BJ (cell line): ENCODE measurements at regions not wholly inside any gene's neighbourhood (a gene's known extent, or its start where the extent isn't known, plus 50 kb on each side); places are given as distances from the start of the nearest gene placed in this dataset.
A peak's percentile ranks its signal among the peaks of the same experiment; 100 is the strongest.

Experiments used
- CTCF ChIA-PET: fragments of 350-600 bp; formaldehyde crosslinking; extraction: SDS; loops from one replicate; lab custom pipeline; 2021; ENCODE audit warnings: antibody characterized with exemption, inconsistent platforms; lab: Yijun Ruan, JAX
- POLR2A ChIA-PET: fragments of 300-600 bp; sonication (Branson Sonifier 250); formaldehyde crosslinking; extraction: SDS; loops from one replicate; lab custom pipeline; 2021; ENCODE audit warnings: antibody characterized with exemption; lab: Charles Lee
- DNase-seq: peaks from one replicate; pipeline ENCODE4 v3.0.0-alpha.2; 2011; ENCODE audit warnings: low read depth
- H3K27me3 ChIP-seq: 2 replicates; pipeline ENCODE4 v1.6.0; 2011; ENCODE audit warnings: low read length; ENCODE audit not compliant: control insufficient read depth, insufficient read depth
- H3K36me3 ChIP-seq: 2 replicates; pipeline ENCODE4 v1.5.1; 2011; ENCODE audit warnings: low read length; ENCODE audit not compliant: control insufficient read depth, insufficient read depth
- H3K4me3 ChIP-seq: 2 replicates; pipeline ENCODE4 v1.5.1; 2011; ENCODE audit warnings: low read depth, mild to moderate bottlenecking, control low read depth, low read length
- TF ChIP-seq, protein P1 (sequence below): IDR thresholded peaks from 2 replicates; pipeline ENCODE4 v1.5.1; 2011; ENCODE audit warnings: low read depth, mild to moderate bottlenecking, control low read depth, inconsistent platforms, low read length, moderate library complexity; ENCODE audit not compliant: insufficient read depth

DNA sequence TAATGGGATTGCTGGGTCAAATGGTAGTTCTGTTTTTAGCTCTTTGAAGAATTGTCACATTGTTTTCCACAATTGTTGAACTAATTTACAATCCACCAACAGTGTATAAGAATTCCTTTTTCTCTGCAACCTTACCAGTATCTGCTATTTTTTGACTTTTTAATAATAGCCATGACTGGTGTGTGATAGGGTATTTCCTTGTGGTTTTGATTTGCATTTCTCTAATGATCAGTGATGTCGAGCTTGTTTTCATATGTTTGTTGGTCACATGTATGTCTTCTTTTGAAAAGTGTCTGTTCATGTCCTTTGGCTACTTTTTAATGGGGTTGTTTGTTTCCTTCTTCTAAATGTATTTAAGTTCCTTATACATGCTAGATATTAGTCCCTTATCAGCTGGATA is 322.3 kb downstream of the CDH2 start:
- H3K27me3 ChIP-seq, result no peaks in the 10 kb centered on the region
- TF ChIP-seq, protein P1, sequence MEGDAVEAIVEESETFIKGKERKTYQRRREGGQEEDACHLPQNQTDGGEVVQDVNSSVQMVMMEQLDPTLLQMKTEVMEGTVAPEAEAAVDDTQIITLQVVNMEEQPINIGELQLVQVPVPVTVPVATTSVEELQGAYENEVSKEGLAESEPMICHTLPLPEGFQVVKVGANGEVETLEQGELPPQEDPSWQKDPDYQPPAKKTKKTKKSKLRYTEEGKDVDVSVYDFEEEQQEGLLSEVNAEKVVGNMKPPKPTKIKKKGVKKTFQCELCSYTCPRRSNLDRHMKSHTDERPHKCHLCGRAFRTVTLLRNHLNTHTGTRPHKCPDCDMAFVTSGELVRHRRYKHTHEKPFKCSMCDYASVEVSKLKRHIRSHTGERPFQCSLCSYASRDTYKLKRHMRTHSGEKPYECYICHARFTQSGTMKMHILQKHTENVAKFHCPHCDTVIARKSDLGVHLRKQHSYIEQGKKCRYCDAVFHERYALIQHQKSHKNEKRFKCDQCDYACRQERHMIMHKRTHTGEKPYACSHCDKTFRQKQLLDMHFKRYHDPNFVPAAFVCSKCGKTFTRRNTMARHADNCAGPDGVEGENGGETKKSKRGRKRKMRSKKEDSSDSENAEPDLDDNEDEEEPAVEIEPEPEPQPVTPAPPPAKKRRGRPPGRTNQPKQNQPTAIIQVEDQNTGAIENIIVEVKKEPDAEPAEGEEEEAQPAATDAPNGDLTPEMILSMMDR, result no peak
- POLR2A ChIA-PET, result no interaction called here
- DNase-seq, result no peak
- CTCF ChIA-PET, result no interaction called here
- no peak overlapping the region for H3K4me3 ChIP-seq
- no peaks in the 10 kb centered on the region for H3K36me3 ChIP-seq

DNA sequence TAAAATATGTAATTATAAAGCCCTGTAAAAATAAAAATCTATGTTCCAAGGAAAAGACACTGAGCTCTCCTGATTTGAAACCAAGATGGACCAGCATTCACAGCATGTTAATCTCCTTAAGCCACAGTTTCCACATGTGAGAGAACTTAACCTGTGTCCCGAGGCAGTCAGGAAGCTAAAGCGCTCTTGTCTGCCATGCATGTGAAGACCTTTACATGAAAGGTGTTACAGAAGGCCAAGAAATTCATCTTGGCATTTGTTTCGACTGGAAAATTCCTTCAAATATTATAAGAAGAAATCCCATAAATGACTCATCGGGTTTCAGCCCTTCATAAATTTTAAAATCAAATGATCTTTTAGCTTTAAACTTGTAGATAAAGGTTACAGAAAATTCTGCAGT is 328.6 kb downstream of the CDH2 start:
- TF ChIP-seq, protein P1, result no peak
- Histone ChIP-seq H3K27me3 (peaks cover 1% of the 10 kb centered on the region), H3K4me3 (no peak overlapping the region), H3K36me3 (no peaks in the 10 kb centered on the region)
- ChIA-PET POLR2A (no interaction called here), CTCF (no interaction called here)
- DNase-seq, result no peak

DNA sequence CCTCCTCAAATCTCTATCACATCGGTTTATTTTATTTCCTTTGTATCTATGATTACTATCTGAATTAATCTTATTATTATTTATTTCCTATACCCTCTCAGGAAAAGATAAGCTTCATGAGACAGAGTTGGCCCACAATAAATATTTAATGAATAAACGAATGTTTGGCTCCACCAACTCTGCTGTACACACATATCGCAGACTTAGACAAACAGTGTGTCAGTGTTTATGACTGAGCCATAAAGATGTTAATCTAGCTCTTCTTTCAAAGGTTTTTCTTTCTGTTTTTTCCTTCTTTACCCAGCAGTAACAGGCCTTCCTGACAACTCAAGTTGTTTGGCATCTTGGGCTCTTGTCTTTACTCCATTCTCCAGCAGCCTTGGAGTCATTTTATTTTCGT is 329.5 kb downstream of the CDH2 start:
- no peak for DNase-seq
- ChIA-PET POLR2A (no interaction called here), CTCF (no interaction called here)
- H3K4me3 ChIP-seq, result no peak overlapping the region
- TF ChIP-seq, protein P1, result no peak
- H3K27me3 ChIP-seq, result peaks cover 1% of the 10 kb centered on the region
- H3K36me3 ChIP-seq, result no peaks in the 10 kb centered on the region

DNA sequence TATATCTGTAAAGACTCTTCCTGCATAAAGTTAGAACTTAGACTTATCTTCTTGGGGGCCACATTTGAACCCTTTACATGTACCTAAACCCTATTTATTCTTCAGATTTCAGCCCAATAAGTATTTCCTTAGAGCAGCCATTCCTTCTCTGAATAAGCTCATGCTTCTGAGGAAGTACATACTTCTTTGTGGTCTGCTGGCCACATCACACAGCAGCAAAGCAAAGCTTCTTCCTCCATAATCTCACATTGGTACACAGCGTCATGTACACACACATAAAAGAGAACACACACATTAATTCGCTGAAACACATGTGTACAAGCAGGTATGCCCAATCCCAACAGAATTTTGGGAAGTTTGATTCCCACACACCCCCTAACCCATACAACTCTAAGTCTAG is 331.0 kb downstream of the CDH2 start:
- POLR2A ChIA-PET, result no interaction called here
- CTCF ChIA-PET, result no interaction called here
- TF ChIP-seq, protein P1, result no peak
- no peak overlapping the region for H3K4me3 ChIP-seq
- no peak for DNase-seq
- no peaks in the 10 kb centered on the region for H3K36me3 ChIP-seq
- H3K27me3 ChIP-seq, result peaks cover 1% of the 10 kb centered on the region

DNA sequence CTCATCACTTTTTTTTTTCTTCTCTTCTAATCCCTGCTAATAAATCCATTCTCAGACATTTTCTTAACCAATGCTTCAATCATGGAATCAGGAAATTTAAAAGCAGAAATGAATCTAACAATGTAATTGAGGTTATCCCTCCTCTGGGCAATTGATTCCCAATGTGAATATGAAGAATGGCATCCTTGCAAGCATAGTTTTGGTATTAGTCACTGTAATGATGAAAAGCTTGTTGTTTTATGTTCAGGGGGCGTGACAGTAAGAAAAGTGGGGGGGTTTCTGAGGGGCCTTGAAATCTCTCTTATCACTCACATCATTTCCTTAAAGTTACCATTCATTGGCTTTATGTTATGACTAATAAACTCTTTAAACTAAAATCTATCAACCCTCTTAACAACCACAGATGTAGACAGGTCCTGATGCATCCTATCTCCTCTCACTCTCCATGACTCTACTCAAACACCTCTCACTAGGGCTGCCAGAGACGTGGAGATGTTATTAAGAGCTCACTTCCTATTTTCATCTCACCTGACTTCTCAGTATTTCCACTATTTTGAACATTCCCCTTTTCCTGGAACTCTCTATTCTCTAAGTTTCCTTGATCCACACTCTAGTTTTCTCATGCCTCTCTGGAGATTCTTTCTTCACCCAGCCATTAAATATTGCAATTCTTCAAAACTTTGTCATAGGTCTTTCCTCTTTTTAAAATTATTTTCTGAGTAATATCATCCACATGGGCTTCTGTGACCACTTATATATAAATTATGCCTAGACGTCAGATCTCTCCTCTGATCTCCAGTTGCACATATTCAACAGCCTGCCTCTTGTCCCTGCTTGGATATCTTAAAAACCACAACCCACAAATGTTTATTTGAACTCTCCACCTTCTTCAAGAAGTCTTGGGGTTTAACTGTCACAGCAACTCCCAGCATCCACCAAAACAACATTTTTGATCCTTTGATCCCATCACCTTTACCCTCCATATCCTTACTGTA is 332.9 kb downstream of the CDH2 start:
- H3K4me3 ChIP-seq, result no peak overlapping the region
- TF ChIP-seq, protein P1, result no peak
- H3K36me3 ChIP-seq, result no peaks in the 10 kb centered on the region
- CTCF ChIA-PET, result no interaction called here
- peak; percentile 49 for DNase-seq
- POLR2A ChIA-PET, result interaction anchor here (0.6 kb wide), 1 partner anchor 62 kb away, joined by 4 read pairs; no protein-coding TSS in a partner anchor
- H3K27me3 ChIP-seq, result peaks cover 1% of the 10 kb centered on the region
